Mesodermal cell (in vitro differentiated cells): ENCODE measurements at regions not wholly inside any gene's neighbourhood (a gene's known extent, or its start where the extent isn't known, plus 50 kb on each side); places are given as distances from the start of the nearest gene placed in this dataset.

Experiments
- H3K27ac ChIP-seq: 2 replicates; pipeline ENCODE4 v1.7.0; 2013; ENCODE audit warnings: mild to moderate bottlenecking, low read depth, low read length, moderate library complexity; ENCODE audit not compliant: severe bottlenecking
- H3K36me3 ChIP-seq: 2 replicates; pipeline ENCODE4 v1.7.1; 2013; ENCODE audit warnings: mild to moderate bottlenecking, low read length, moderate library complexity; ENCODE audit not compliant: control insufficient read depth, insufficient read depth
- H3K4me1 ChIP-seq: one replicate; pipeline ENCODE4 v1.7.1; 2013; ENCODE audit warnings: mild to moderate bottlenecking, low read length; ENCODE audit not compliant: insufficient read depth, control insufficient read depth, poor library complexity, severe bottlenecking
- H3K4me3 ChIP-seq: 2 replicates; pipeline ENCODE4 v1.7.0; 2013; ENCODE audit warnings: low read length, control low read depth, mild to moderate bottlenecking; ENCODE audit not compliant: insufficient read depth, poor library complexity, severe bottlenecking; ENCODE audit errors: extremely low read depth
- H3K9me3 ChIP-seq: 2 replicates; pipeline ENCODE4 v1.7.1; 2013; ENCODE audit warnings: mild to moderate bottlenecking, low read length, moderate library complexity; ENCODE audit not compliant: control insufficient read depth
- WGBS, 2 experiments: methylation state at CpG; one replicate each; pipeline ENCODE4 v1.1.5; 2013; ENCODE audit warnings: missing lambda C conversion rate in 2 of 2; ENCODE audit not compliant: insufficient coverage in 2 of 2; 5-methylcytosine and 5-hydroxymethylcytosine counted together

DNA sequence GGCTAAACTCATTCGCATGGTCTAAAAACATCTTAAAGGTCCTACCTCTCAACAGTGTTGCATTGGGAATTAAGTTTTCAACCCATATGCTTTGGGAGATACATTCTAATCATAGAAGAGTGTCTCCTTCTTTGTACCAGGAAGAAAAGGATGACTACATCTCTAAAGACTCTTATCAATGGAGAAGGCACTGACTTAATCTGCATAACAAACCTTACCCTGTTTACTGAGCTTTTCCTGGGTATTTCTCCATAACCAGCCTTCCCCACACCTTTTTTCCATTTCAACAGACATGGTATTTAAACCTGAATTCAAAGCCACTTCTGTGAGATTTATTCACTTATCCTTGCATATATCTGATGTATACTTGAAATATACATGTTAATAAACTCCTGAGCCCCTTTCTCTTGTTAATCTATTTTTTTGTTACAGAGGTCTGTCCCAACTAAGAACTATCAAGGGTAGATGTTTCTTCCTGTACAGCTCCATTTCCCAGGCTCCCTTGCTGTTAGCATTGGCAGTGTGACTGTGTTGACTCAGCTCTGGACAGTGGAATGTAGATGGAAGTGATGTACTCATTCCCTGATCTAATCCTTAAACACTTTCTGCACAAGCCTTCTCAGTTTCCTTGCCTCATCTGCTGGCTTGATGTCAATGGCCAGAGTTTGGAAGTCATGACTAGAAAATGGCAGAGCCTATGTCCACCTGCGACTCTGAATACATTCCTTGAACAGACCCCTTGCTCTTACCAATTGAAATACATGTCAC is 148.9 kb upstream of the CPEB2 start:
- WGBS, 2 experiments = 85 to 95% methylated on average over 2 of the region's 2 CpGs
- H3K4me1 ChIP-seq = peaks cover 18% of the 10 kb centered on the region

DNA sequence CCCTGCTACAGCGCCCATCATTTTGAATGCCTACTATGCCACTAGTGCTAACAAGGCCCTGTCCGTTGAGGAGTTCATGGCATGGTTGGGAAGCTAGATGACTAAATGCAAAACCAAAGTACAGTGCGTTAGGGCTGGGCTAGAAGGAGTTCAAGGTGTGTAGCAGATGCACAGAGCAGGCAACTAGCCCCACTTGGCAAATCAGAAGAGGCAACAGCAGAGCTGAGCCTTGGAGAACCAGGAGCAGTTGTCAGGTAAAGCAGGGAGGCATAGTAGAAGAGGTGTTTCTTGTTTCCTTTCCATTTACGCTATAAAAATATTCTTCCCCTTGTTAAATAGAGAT is 146.6 kb upstream of the CPEB2 start:
- no peaks in the 10 kb centered on the region for H3K36me3 ChIP-seq
- WGBS, 2 experiments = 88 to 97% methylated on average over 2 to 3 of the region's 4 CpGs
- peaks cover 3% of the 10 kb centered on the region for H3K9me3 ChIP-seq
- no peak overlapping the region for H3K4me3 ChIP-seq
- peaks cover 18% of the 10 kb centered on the region for H3K4me1 ChIP-seq
- H3K27ac ChIP-seq = no peak overlapping the region

More for the DNA sequence above, 148.9 kb upstream of the CPEB2 start:
- H3K9me3 ChIP-seq = peaks cover 3% of the 10 kb centered on the region
- H3K27ac ChIP-seq = peak overlapping the region; percentile 26
- H3K4me3 ChIP-seq = no peak overlapping the region
- H3K36me3 ChIP-seq = no peaks in the 10 kb centered on the region

DNA sequence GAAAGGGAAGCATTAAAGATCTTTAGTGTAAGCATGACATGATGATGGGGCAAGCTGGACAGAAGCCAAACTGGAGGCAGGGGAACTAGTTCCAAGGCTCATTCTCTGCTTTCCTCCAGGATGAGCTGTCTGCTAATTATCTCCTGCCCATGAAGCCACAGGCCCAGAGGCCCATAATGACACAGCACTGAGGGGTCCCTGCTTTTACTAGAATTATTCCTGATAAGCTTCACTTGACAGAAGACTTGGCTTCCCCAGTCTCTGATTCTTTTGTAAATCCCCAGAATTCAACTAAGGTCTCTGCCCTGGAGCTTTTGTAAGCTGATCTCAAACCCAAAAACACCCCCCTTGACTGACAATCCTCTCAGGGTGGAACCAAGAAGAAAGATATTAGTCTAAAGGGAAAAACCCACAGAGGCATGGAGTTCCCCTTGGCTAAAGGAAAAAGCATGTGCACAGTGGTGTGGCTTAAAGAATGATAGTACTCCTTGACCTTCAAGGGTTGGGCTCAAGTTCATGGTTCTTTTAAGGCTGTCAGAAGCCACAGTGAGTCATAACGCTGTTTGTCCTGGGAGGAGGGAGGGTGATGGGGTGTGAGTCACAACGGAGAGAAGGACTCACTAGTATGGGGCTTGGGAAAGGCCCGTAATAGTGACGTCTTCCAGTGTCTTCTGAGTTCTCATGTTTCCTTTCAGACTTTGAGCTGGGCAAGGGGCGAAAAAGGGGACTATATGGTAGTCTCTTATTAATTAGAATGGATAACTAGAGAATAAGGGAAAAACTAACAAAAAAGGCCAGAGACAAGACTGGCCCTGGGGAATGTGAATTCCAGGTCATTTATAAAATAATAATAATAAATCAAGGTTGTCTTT is 146.0 kb upstream of the CPEB2 start:
- H3K4me1 ChIP-seq = peaks cover 18% of the 10 kb centered on the region
- 38 to 46% methylated on average over 3 to 4 of the region's 5 CpGs for WGBS, 2 experiments
- H3K9me3 ChIP-seq = peaks cover 3% of the 10 kb centered on the region
- H3K27ac ChIP-seq = peak overlapping the region; percentile 45
- no peak overlapping the region for H3K4me3 ChIP-seq
- H3K36me3 ChIP-seq = no peaks in the 10 kb centered on the region

DNA sequence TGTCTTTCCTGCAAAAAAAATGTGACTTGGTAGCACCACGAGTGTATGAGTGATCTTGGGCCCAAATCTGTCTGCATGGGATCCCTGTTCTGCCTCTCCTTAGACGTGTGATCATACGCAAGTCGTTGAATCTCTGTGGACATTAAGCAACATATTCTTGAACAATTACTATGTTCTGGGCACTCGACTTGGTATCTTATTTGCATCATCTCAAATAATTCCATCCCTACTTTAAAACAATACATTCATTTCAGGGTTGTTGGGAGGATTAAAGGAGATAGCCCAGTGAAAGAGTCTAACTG is 145.4 kb upstream of the CPEB2 start:
- Histone ChIP-seq H3K9me3 (peaks cover 3% of the 10 kb centered on the region), H3K36me3 (no peaks in the 10 kb centered on the region), H3K4me1 (peaks cover 18% of the 10 kb centered on the region), H3K4me3 (no peak overlapping the region), H3K27ac (no peak overlapping the region)
- WGBS, 2 experiments = 80 to 95% methylated on average over 4 to 5 of the region's 5 CpGs

DNA sequence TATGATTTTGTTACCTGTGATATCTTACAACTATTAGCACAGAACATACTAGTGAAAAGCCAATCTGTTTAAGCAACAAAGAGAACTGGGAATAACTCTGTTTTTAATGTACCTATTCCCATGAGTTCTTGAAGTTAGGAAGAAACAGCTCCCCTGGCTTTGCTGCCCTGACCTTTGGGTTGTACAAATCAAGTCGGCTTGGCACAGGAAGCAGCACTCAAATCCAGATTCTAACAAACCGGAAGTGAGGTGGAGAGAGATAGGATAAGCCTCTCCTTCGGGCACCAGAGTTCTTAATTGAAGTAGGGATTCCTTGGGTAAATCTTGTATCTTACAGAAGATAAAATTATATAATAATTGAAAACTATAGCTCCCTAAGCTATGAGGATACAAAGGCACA is 144.8 kb upstream of the CPEB2 start:
- Histone ChIP-seq H3K27ac (no peak overlapping the region), H3K4me3 (no peak overlapping the region), H3K36me3 (no peaks in the 10 kb centered on the region), H3K9me3 (peaks cover 3% of the 10 kb centered on the region), H3K4me1 (peaks cover 18% of the 10 kb centered on the region)
- 100% methylated on average over 1 of the region's 3 CpGs for WGBS, 2 experiments

DNA sequence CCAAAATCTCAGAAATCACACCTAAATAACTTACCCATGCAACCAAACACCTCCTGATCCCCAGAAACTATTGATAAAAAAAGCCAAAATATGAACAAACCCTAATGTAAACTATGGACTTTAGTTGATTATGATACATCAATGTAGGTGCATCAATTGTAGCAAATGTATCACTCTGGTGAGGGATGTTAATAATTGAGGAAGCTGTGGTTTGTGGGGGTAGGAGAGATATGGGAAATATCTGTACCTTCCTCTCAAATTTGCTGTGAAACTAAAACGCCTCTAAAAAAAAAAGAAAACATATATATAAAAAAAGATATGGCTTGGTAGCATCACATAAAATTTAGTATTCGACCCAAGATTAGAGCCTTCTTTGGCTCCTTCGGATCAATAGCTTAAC is 144.3 kb upstream of the CPEB2 start:
- WGBS, 2 experiments = 90% methylated on average over 2 of the region's 3 CpGs; no CpG with 5 or more reads in 1 of the 2 experiments
- Histone ChIP-seq H3K36me3 (no peaks in the 10 kb centered on the region), H3K4me1 (peaks cover 17% of the 10 kb centered on the region), H3K4me3 (no peak overlapping the region), H3K27ac (no peak overlapping the region), H3K9me3 (no peaks in the 10 kb centered on the region)

DNA sequence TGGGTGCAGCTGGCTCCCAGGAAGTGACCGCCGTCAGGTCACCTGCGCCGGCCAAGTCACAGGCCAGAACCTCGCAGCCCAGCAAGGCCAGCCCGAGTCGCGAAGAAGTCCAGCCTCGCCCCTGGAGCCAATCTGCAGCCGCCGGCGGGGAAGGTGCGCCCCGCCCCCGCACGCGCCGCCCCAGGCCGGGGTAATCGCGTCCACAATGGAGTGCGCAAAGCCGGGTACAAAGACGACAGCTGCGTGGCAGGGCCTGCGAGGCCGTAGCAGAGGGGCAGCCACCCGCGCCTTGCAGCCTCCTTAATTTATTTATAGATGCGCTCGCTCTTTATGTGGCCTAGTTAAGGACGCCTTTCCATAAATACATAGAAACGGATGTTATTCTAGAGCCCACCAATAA is 139.4 kb upstream of the CPEB2 start:
- H3K27ac ChIP-seq = no peak overlapping the region
- WGBS, 2 experiments = 97% methylated on average over 10 to 33 of the region's 33 CpGs
- H3K4me3 ChIP-seq = no peak overlapping the region
- H3K36me3 ChIP-seq = no peaks in the 10 kb centered on the region
- no peaks in the 10 kb centered on the region for H3K9me3 ChIP-seq
- no peaks in the 10 kb centered on the region for H3K4me1 ChIP-seq

DNA sequence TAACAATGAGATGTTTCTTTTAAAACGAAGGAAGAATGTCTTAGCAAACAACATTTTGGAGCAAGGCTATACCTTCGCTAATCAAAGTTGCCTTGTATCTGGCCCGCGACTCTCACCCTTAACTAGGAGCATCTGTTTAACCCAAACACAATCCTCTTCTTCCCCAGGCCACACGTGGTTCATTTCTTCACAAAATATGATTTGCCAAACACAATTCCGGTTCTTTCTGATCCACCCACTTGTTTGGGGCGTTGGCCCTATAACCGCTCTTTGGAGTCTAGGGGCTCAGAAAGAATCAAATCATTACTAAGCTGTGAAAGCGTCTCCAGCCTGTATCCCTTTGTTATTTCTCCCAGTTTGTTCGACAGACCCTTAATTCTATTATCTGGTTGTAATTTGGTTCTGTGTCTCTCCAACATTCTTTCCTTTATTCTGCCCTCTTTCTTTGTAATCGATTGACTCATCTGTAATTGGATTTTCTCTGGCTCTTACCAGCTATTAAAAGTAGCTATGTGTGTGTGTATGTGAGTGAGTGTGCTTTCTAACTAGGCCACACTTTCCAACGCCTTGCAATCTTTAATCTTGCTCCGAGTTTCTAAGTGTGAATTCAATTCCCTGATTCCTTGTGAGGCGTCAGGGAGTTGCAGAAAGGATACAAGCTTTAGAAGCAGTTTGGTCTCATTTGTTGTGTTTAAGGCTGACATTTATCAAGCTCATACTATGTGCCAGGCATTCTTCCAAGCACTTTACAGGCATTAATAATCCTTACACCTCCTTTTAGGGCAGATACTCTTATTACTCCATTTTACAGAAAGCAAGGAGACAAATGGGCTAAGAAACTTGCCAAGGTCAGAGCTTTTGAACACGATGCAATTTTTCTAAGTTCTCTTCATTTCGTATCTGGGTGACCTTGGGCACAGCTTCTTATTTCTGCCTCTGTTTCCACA is 138.6 kb upstream of the CPEB2 start:
- Histone ChIP-seq H3K9me3 (no peaks in the 10 kb centered on the region), H3K27ac (no peak overlapping the region), H3K4me3 (no peak overlapping the region), H3K4me1 (no peaks in the 10 kb centered on the region), H3K36me3 (no peaks in the 10 kb centered on the region)
- WGBS, 2 experiments = 82 to 87% methylated on average over 12 of the region's 16 CpGs

DNA sequence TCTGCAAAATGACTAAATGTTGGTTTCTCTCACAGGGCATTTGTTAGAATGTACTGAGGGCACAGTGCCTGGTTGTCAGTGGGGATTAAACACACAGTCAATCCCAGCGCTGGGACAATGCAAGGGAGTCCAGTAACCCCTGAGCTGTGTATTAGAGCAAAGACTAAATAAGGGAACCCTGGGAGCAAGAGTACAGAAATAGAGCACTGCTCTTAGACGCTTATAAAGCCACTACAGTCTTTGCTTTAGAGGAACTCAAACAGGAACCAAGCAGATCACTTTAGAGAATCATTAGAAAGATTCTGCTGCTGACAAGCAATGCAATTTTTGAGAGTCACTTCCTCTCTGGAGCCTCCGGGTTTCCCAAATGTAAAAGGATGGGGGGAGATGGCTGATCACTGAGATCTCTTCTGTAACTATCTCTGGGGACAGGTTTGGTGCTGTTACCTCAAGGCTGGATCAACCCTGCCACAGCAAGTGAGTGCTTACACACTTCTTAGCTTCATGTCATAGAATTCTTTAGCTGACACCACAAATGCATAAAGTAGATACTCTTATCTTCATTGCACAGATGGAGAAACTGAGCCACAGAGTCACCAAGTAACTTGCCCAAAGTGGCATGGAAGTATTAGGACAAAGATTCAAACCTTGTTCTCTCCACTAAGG is 137.8 kb upstream of the CPEB2 start:
- 87 to 88% methylated on average over 2 to 3 of the region's 3 CpGs for WGBS, 2 experiments
- no peaks in the 10 kb centered on the region for H3K9me3 ChIP-seq
- H3K36me3 ChIP-seq = no peaks in the 10 kb centered on the region
- H3K4me3 ChIP-seq = no peak overlapping the region
- no peak overlapping the region for H3K27ac ChIP-seq
- H3K4me1 ChIP-seq = no peaks in the 10 kb centered on the region

DNA sequence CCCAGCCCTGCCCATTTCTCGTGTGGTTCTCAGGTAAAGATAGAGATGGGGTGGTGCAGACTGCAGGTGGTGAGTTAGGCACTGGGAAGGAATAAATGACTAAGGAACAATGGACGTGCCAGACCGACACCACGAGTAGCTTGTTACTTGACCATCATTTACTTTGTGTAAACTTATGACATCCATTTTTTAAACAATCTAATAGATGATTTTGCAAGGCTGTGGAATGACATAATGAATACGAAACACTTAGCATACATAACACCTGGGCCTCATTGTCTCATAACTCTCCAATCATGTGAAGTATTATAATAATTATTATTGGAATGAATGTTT is 137.3 kb upstream of the CPEB2 start:
- Histone ChIP-seq H3K4me3 (no peak overlapping the region), H3K36me3 (no peaks in the 10 kb centered on the region), H3K4me1 (no peaks in the 10 kb centered on the region), H3K27ac (no peak overlapping the region), H3K9me3 (no peaks in the 10 kb centered on the region)
- no CpG with 5 or more reads among the region's 5 CpGs for WGBS, 2 experiments
